Activated naive CD4-positive, alpha-beta T cell treated with Interleukin-2 at 50 U/mL for 16 hours (primary cell): ENCODE measurements at regions not wholly inside any gene's neighbourhood (a gene's known extent, or its start where the extent isn't known, plus 50 kb on each side); places are given as distances from the start of the nearest gene placed in this dataset.

Experiments used
- DNase-seq: peaks from one replicate; pipeline ENCODE4 v3.0.0-alpha.2; 2020

GRCh38 chr9:19587678-19588077 is 178.9 kb downstream of the ACER2 start:
- DNase-seq: no peak

GRCh38 chr9:19583890-19584289 is 175.1 kb downstream of the ACER2 start:
- DNase-seq: no peak

- DNase-seq: no peak
Observed at GRCh38 chr9:19577411-19577810, 168.6 kb downstream of the ACER2 start.

GRCh38 chr9:19568946-19569345 is 160.1 kb downstream of the ACER2 start:
- DNase-seq: no peak

- DNase-seq: no peak
Observed at GRCh38 chr9:19564396-19565061, 155.7 kb downstream of the ACER2 start.

GRCh38 chr9:19555214-19555613 is 146.4 kb downstream of the ACER2 start:
- DNase-seq: no peak

GRCh38 chr9:19554529-19554928 is 145.7 kb downstream of the ACER2 start:
- no peak for DNase-seq

GRCh38 chr9:19553441-19553840 is 144.6 kb downstream of the ACER2 start:
- DNase-seq: no peak

GRCh38 chr9:19552282-19553105 is 143.7 kb downstream of the ACER2 start:
- DNase-seq: no peak

GRCh38 chr9:19551124-19551929 is 142.5 kb downstream of the ACER2 start:
- DNase-seq: no peak

GRCh38 chr9:19550009-19550408 is 141.2 kb downstream of the ACER2 start:
- no peak for DNase-seq

GRCh38 chr9:19533373-19533772 is 124.6 kb downstream of the ACER2 start:
- no peak for DNase-seq

GRCh38 chr9:19527663-19528062 is 118.9 kb downstream of the ACER2 start:
- DNase-seq: no peak

- no peak for DNase-seq
Observed at GRCh38 chr9:19522558-19522957, 113.7 kb downstream of the ACER2 start.

- no peak for DNase-seq
Observed at GRCh38 chr9:19521205-19521604, 112.4 kb downstream of the ACER2 start.

- DNase-seq: no peak
Observed at GRCh38 chr9:19517202-19517942, 108.6 kb downstream of the ACER2 start.

- DNase-seq: no peak
Observed at GRCh38 chr9:19516348-19516747, 107.5 kb downstream of the ACER2 start.

GRCh38 chr9:19513671-19514275 is 105.0 kb downstream of the ACER2 start:
- no peak for DNase-seq

- DNase-seq: no peak
Observed at GRCh38 chr9:19512103-19512832, 103.5 kb downstream of the ACER2 start.

- DNase-seq: no peak
Observed at GRCh38 chr9:19511694-19512093, 102.9 kb downstream of the ACER2 start.

- no peak for DNase-seq
Observed at GRCh38 chr9:19510907-19511306, 102.1 kb downstream of the ACER2 start.
